Peyer's patch (tissue), 4 donors: ENCODE measurements at regions not wholly inside any gene's neighbourhood (a gene's known extent, or its start where the extent isn't known, plus 50 kb on each side); places are given as distances from the start of the nearest gene placed in this dataset.

Experiments
- POLR2A ChIP-seq, 2 donors: fragments of 450-650 bp; IDR thresholded peaks; one replicate each; pipeline ENCODE4 v1.5.1; 2017; ENCODE audit warnings: antibody characterized with exemption in 2 of 2, mild to moderate bottlenecking in 2 of 2, moderate library complexity in 2 of 2
- TF ChIP-seq, protein P1 (sequence below), 6 experiments: fragments of 450-650 bp in 4 of 6; fragments of 200-600 bp in 2 of 6; sonication (generic) in 1 of 6; IDR thresholded peaks; one replicate each; pipeline ENCODE4 v1.5.1; 2017 to 2019; ENCODE audit warnings: antibody characterized with exemption in 6 of 6, mild to moderate bottlenecking in 3 of 6, moderate library complexity in 1 of 6

DNA sequence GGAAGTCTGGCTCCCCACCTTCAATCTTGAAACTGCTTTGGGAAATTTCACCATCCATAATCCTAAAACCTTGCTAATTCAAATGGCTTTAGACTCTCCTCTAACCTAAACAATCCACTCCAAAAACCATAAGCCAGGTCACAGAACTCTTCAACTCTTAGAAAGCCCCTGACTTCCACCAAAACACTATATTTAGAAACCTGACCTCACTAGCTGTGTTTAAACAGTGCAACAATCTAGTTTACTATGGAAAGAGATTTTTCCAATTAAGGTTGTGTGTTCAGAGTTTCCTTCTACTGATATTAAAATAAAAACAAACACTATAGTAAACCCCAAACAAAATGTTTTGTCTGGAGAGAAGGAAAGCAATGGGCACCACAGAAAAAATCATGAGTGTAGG lies 308.1 kb downstream of the OSR1 start:
- no peak for TF ChIP-seq POLR2A (IDR thresholded peaks at IDR 0.05)
- TF ChIP-seq, protein P1, sequence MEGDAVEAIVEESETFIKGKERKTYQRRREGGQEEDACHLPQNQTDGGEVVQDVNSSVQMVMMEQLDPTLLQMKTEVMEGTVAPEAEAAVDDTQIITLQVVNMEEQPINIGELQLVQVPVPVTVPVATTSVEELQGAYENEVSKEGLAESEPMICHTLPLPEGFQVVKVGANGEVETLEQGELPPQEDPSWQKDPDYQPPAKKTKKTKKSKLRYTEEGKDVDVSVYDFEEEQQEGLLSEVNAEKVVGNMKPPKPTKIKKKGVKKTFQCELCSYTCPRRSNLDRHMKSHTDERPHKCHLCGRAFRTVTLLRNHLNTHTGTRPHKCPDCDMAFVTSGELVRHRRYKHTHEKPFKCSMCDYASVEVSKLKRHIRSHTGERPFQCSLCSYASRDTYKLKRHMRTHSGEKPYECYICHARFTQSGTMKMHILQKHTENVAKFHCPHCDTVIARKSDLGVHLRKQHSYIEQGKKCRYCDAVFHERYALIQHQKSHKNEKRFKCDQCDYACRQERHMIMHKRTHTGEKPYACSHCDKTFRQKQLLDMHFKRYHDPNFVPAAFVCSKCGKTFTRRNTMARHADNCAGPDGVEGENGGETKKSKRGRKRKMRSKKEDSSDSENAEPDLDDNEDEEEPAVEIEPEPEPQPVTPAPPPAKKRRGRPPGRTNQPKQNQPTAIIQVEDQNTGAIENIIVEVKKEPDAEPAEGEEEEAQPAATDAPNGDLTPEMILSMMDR (IDR thresholded peaks at IDR 0.05), result no peak
